Caco-2 (cell line): ENCODE measurements at regions not wholly inside any gene's neighbourhood (a gene's known extent, or its start where the extent isn't known, plus 50 kb on each side); places are given as distances from the start of the nearest gene placed in this dataset.

Source experiments
- BruUV-seq: library from RNA; stranded (reverse); fragments of 400-500 nt; replicated peaks from 2 replicates; lab custom pipeline; 2021; lab: Mats Ljungman, UMichigan
- CTCF ChIA-PET: fragments of 300-600 bp; sonication (Branson Sonifier 250); formaldehyde crosslinking; loops from one replicate; lab custom pipeline; 2022; ENCODE audit warnings: antibody characterized with exemption; lab: Charles Lee
- POLR2A ChIA-PET: fragments of 300-600 bp; sonication (Branson Sonifier 250); formaldehyde crosslinking; loops from one replicate; lab custom pipeline; 2022; ENCODE audit warnings: antibody characterized with exemption; lab: Charles Lee
- DNase-seq, 2 experiments: peaks; one replicate each; pipeline versions ENCODE4 v3.0.0 to v3.0.0-alpha.2; 2020 to 2022
- H3K27me3 ChIP-seq: replicated peaks from 2 replicates; pipeline ENCODE4 v1.6.0; 2011; ENCODE audit warnings: low read length; ENCODE audit not compliant: control insufficient read depth, insufficient read depth
- H3K36me3 ChIP-seq: 2 replicates; pipeline ENCODE4 v1.5.1; 2011; ENCODE audit warnings: low read length; ENCODE audit not compliant: control insufficient read depth, insufficient read depth
- H3K4me1 ChIP-seq: fragments of 250-450 bp; sonication (Bioruptor Pico); 2 replicates; pipeline ENCODE4 v1.5.1; 2020; ENCODE audit warnings: mild to moderate bottlenecking
- H3K4me3 ChIP-seq: 2 replicates; pipeline ENCODE4 v1.5.1; 2011; ENCODE audit warnings: low read depth, mild to moderate bottlenecking, control low read depth, low read length
- H3K9me3 ChIP-seq: fragments of 250-450 bp; sonication (Bioruptor Pico); 2 replicates; pipeline ENCODE4 v1.5.1; 2020; ENCODE audit warnings: mild to moderate bottlenecking, moderate library complexity
- H3K27ac Mint-ChIP-seq: one replicate; pipeline ENCODE4 v1.8.0; 2022; ENCODE audit warnings: mixed read lengths; ENCODE audit not compliant: unreplicated experiment
- H3K27me3 Mint-ChIP-seq: one replicate; pipeline ENCODE4 v1.8.0; 2022; ENCODE audit warnings: mixed read lengths; ENCODE audit not compliant: insufficient read depth, unreplicated experiment
- H3K36me3 Mint-ChIP-seq: one replicate; pipeline ENCODE4 v1.8.0; 2022; ENCODE audit warnings: mild to moderate bottlenecking, mixed read lengths; ENCODE audit not compliant: insufficient read depth, unreplicated experiment
- H3K4me1 Mint-ChIP-seq: one replicate; pipeline ENCODE4 v1.8.0; 2022; ENCODE audit warnings: low read depth, mixed read lengths; ENCODE audit not compliant: unreplicated experiment
- H3K4me3 Mint-ChIP-seq: one replicate; pipeline ENCODE4 v1.8.0; 2022; ENCODE audit warnings: mild to moderate bottlenecking, moderate library complexity, mixed read lengths; ENCODE audit not compliant: unreplicated experiment
- H3K9me3 Mint-ChIP-seq: one replicate; pipeline ENCODE4 v1.8.0; 2022; ENCODE audit warnings: mixed read lengths; ENCODE audit not compliant: unreplicated experiment
- intact Hi-C: fragments of 100-400 bp; cut with micrococcal nuclease; formaldehyde crosslinking; loops from one replicate; pipeline ENCODE4 v1.10.0; 2022; ENCODE audit not compliant: unreplicated experiment
- TF ChIP-seq, protein P1 (sequence below), 2 experiments: fragments of 200-600 bp in 1 of 2; IDR thresholded peaks; 1 replicate in 1 of 2; 2 replicates in 1 of 2; pipeline versions ENCODE4 v1.5.1 to v1.8.0; 2011 to 2022; ENCODE audit warnings: antibody characterized with exemption in 1 of 2, control low read depth in 1 of 2, inconsistent platforms in 1 of 2, low read depth in 1 of 2, low read length in 1 of 2, mild to moderate bottlenecking in 1 of 2, moderate library complexity in 1 of 2; ENCODE audit not compliant: insufficient read depth in 1 of 2, severe bottlenecking in 1 of 2, unreplicated experiment in 1 of 2

- no TSS peak for BruUV-seq
- H3K4me3 ChIP-seq: no peak overlapping the region
- no peaks in the 10 kb centered on the region for H3K4me1 Mint-ChIP-seq
- no peaks in the 10 kb centered on the region for H3K27me3 Mint-ChIP-seq
- no peak overlapping the region for H3K4me3 Mint-ChIP-seq
- H3K27me3 ChIP-seq: no peaks in the 10 kb centered on the region
- POLR2A ChIA-PET: no interaction called here
- H3K27ac Mint-ChIP-seq: no peak overlapping the region
- H3K36me3 Mint-ChIP-seq: no peaks in the 10 kb centered on the region
- intact Hi-C loops: no loop called here
- CTCF ChIA-PET: no interaction called here
- TF ChIP-seq, protein P1, sequence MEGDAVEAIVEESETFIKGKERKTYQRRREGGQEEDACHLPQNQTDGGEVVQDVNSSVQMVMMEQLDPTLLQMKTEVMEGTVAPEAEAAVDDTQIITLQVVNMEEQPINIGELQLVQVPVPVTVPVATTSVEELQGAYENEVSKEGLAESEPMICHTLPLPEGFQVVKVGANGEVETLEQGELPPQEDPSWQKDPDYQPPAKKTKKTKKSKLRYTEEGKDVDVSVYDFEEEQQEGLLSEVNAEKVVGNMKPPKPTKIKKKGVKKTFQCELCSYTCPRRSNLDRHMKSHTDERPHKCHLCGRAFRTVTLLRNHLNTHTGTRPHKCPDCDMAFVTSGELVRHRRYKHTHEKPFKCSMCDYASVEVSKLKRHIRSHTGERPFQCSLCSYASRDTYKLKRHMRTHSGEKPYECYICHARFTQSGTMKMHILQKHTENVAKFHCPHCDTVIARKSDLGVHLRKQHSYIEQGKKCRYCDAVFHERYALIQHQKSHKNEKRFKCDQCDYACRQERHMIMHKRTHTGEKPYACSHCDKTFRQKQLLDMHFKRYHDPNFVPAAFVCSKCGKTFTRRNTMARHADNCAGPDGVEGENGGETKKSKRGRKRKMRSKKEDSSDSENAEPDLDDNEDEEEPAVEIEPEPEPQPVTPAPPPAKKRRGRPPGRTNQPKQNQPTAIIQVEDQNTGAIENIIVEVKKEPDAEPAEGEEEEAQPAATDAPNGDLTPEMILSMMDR (IDR thresholded peaks at IDR 0.05; ENCODE audit: insufficient read depth in 1 of 2, low read depth in 1 of 2, low read length in 1 of 2, severe bottlenecking in 1 of 2, unreplicated experiment in 1 of 2): no peak
- H3K9me3 Mint-ChIP-seq: no peaks in the 10 kb centered on the region
- DNase-seq: no peak
- no peaks in the 10 kb centered on the region for H3K36me3 ChIP-seq
- H3K4me1 ChIP-seq: no peaks in the 10 kb centered on the region
- H3K9me3 ChIP-seq: no peaks in the 10 kb centered on the region
Measured at GRCh38 chr1:166511761-166512160, 327.5 kb upstream of the POGK start.

DNA sequence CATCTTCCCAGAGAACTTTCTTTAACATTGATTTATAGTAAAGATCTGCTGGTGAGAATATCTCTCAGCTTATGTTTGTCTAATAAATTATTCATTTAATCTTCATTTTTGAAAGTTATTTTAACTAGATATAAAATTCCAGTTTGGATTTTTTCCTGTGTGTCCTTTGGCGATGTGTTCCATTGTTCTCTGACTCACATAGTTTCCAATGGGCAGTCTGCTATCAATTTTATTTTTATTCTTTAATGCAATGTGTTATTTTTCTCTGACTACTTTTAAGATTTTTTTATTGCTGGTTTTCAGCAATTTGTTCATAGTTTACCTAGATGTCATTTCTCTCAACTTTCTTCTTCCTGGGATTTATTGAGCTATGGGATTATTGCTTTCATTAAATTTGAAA, 325.2 kb upstream of the POGK start:
- no peaks in the 10 kb centered on the region for H3K27me3 Mint-ChIP-seq
- H3K36me3 Mint-ChIP-seq: no peaks in the 10 kb centered on the region
- no peak overlapping the region for H3K4me3 Mint-ChIP-seq
- no peaks in the 10 kb centered on the region for H3K9me3 ChIP-seq
- CTCF ChIA-PET: no interaction called here
- no peak overlapping the region for H3K27ac Mint-ChIP-seq
- POLR2A ChIA-PET: no interaction called here
- no TSS peak for BruUV-seq
- intact Hi-C loops: no loop called here
- H3K4me1 ChIP-seq: no peaks in the 10 kb centered on the region
- no peak for DNase-seq
- H3K4me1 Mint-ChIP-seq: no peaks in the 10 kb centered on the region
- H3K36me3 ChIP-seq: no peaks in the 10 kb centered on the region
- no peak overlapping the region for H3K4me3 ChIP-seq
- no peaks in the 10 kb centered on the region for H3K27me3 ChIP-seq
- TF ChIP-seq, protein P1 (IDR thresholded peaks at IDR 0.05; ENCODE audit: insufficient read depth in 1 of 2, low read depth in 1 of 2, low read length in 1 of 2, severe bottlenecking in 1 of 2, unreplicated experiment in 1 of 2): no peak
- no peaks in the 10 kb centered on the region for H3K9me3 Mint-ChIP-seq

DNA sequence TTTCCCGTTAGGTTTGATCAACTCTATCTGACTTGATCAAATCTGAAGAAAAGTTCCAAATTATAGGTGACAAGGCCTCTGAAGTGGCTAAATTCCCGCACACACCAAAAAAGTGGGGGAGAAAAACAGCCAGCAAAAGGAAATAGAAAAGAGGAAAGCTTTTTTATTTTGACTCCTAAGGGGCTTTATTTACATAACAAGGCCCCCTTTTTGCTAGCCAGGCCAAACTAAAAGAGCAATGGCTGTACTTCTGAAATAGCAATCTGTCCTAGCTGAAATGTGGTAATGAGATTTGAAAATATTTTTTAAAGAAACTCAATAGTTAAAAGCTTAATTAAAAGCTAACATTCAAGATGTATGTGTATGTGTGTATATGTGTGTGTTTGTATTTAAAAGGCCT, 311.5 kb upstream of the POGK start:
- TF ChIP-seq, protein P1 (IDR thresholded peaks at IDR 0.05; ENCODE audit: insufficient read depth in 1 of 2, low read depth in 1 of 2, low read length in 1 of 2, severe bottlenecking in 1 of 2, unreplicated experiment in 1 of 2): no peak
- CTCF ChIA-PET: no interaction called here
- no peaks in the 10 kb centered on the region for H3K36me3 Mint-ChIP-seq

More for the DNA sequence above, 311.5 kb upstream of the POGK start:
- no peak for DNase-seq
- Mint-ChIP-seq H3K9me3 (no peaks in the 10 kb centered on the region), H3K4me1 (no peaks in the 10 kb centered on the region), H3K4me3 (no peak overlapping the region), H3K27ac (no peak overlapping the region), H3K27me3 (peaks cover 3% of the 10 kb centered on the region)
- intact Hi-C loops: no loop called here
- no peaks in the 10 kb centered on the region for H3K36me3 ChIP-seq
- no peaks in the 10 kb centered on the region for H3K9me3 ChIP-seq
- POLR2A ChIA-PET: no interaction called here
- no peaks in the 10 kb centered on the region for H3K4me1 ChIP-seq
- H3K27me3 ChIP-seq: no peaks in the 10 kb centered on the region
- no TSS peak for BruUV-seq
- H3K4me3 ChIP-seq: no peak overlapping the region
